ENCODE measurements at regions not wholly inside any gene's neighbourhood (a gene's known extent, or its start where the extent isn't known, plus 50 kb on each side); places are given as distances from the start of the nearest gene placed in this dataset.

- ChIA-PET POLR2A (interaction anchor here (0.6 kb wide), 1 partner anchor 1345 kb away, joined by 3 read pairs; no protein-coding TSS in a partner anchor), CTCF (ENCODE audit: unreplicated experiment) (no interaction called here)
- Histone ChIP-seq H2AFZ (ENCODE audit: low read length) (no peak overlapping the region), H3K9me2 (ENCODE audit: insufficient read depth, low read length) (no peaks in the 10 kb centered on the region), H3K27ac (ENCODE audit: low read depth, low read length, poor library complexity, severe bottlenecking) (no peak overlapping the region), H3K9me3 (ENCODE audit: low read length) (no peaks in the 10 kb centered on the region), H3K4me3 (ENCODE audit: low read depth, low read length, poor library complexity, severe bottlenecking) (no peak overlapping the region), H4K20me1 (ENCODE audit: insufficient read depth, low read length) (no peaks in the 10 kb centered on the region), H3K36me3 (ENCODE audit: insufficient read depth, low read length) (no peaks in the 10 kb centered on the region), H3K79me2 (ENCODE audit: insufficient read depth, low read depth, low read length) (no peaks in the 10 kb centered on the region), H3K4me1 (ENCODE audit: insufficient read depth, low read length, poor library complexity, severe bottlenecking) (no peaks in the 10 kb centered on the region), H3K4me2 (ENCODE audit: low read length) (no peak overlapping the region)
- BruUV-seq (replicated peaks) = no TSS peak
- TF ChIP-seq EZH2phosphoT487 (IDR thresholded peaks at IDR 0.05; ENCODE audit: borderline replicate concordance, low read depth, low read length) (no peak), CTCF (conservative IDR thresholded peaks at IDR 0.05; ENCODE audit: low read length) (no peak)
- no peak for DNase-seq (ENCODE audit: low spot score)
- intact Hi-C loops (cut with micrococcal nuclease; ENCODE audit: unreplicated experiment) = no loop called here
Observed at GRCh38 chr5:29042152-29042551, 2003.8 kb upstream of the CDH9 start.

GRCh38 chr5:29040404-29040803, 2002.0 kb upstream of the CDH9 start:
- Histone ChIP-seq H3K79me2 (ENCODE audit: insufficient read depth, low read depth, low read length) (no peaks in the 10 kb centered on the region), H4K20me1 (ENCODE audit: insufficient read depth, low read length) (no peaks in the 10 kb centered on the region), H3K9me2 (ENCODE audit: insufficient read depth, low read length) (no peaks in the 10 kb centered on the region), H2AFZ (ENCODE audit: low read length) (no peak overlapping the region), H3K36me3 (ENCODE audit: insufficient read depth, low read length) (no peaks in the 10 kb centered on the region), H3K4me3 (ENCODE audit: low read depth, low read length, poor library complexity, severe bottlenecking) (no peak overlapping the region), H3K4me2 (ENCODE audit: low read length) (no peak overlapping the region), H3K4me1 (ENCODE audit: insufficient read depth, low read length, poor library complexity, severe bottlenecking) (no peaks in the 10 kb centered on the region), H3K9me3 (ENCODE audit: low read length) (no peaks in the 10 kb centered on the region), H3K27ac (ENCODE audit: low read depth, low read length, poor library complexity, severe bottlenecking) (no peak overlapping the region)
- intact Hi-C loops (cut with micrococcal nuclease; ENCODE audit: unreplicated experiment) = no loop called here
- ChIA-PET POLR2A (no interaction called here), CTCF (ENCODE audit: unreplicated experiment) (no interaction called here)
- TF ChIP-seq EZH2phosphoT487 (IDR thresholded peaks at IDR 0.05; ENCODE audit: borderline replicate concordance, low read depth, low read length) (no peak), CTCF (conservative IDR thresholded peaks at IDR 0.05; ENCODE audit: low read length) (no peak)
- no TSS peak for BruUV-seq (replicated peaks)
- DNase-seq (ENCODE audit: low spot score) = no peak

DNA sequence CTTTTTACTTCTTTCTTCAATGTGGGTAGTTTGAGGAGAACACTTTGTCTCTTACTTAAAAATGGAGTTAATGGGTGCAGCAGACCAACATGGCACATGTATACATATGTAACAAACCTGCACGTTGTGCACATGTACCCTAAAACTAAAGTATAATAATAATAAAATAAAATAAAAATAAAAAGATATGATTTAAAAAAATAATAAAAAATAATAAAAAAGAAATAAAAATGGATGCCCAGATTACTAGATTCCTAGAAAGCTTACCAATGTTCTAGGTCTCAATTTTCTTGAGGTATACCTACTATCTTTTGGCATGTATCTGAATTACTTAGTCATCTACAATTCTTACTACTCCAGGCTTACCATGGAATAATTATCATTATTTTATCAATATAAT, 2001.6 kb upstream of the CDH9 start:
- H3K36me3 ChIP-seq (ENCODE audit: insufficient read depth, low read length) = no peaks in the 10 kb centered on the region
- intact Hi-C loops (cut with micrococcal nuclease; ENCODE audit: unreplicated experiment) = no loop called here
- DNase-seq (ENCODE audit: low spot score) = no peak
- H3K4me3 ChIP-seq (ENCODE audit: low read depth, low read length, poor library complexity, severe bottlenecking) = no peak overlapping the region
- no peaks in the 10 kb centered on the region for H3K79me2 ChIP-seq (ENCODE audit: insufficient read depth, low read depth, low read length)
- no peaks in the 10 kb centered on the region for H3K4me1 ChIP-seq (ENCODE audit: insufficient read depth, low read length, poor library complexity, severe bottlenecking)
- TF ChIP-seq EZH2phosphoT487 (IDR thresholded peaks at IDR 0.05; ENCODE audit: borderline replicate concordance, low read depth, low read length) (no peak), CTCF (conservative IDR thresholded peaks at IDR 0.05; ENCODE audit: low read length) (no peak)
- no peaks in the 10 kb centered on the region for H3K9me2 ChIP-seq (ENCODE audit: insufficient read depth, low read length)
- no peak overlapping the region for H3K4me2 ChIP-seq (ENCODE audit: low read length)
- H4K20me1 ChIP-seq (ENCODE audit: insufficient read depth, low read length) = no peaks in the 10 kb centered on the region
- no TSS peak for BruUV-seq (replicated peaks)
- no peak overlapping the region for H2AFZ ChIP-seq (ENCODE audit: low read length)
- H3K9me3 ChIP-seq (ENCODE audit: low read length) = no peaks in the 10 kb centered on the region
- ChIA-PET POLR2A (no interaction called here), CTCF (ENCODE audit: unreplicated experiment) (no interaction called here)
- no peak overlapping the region for H3K27ac ChIP-seq (ENCODE audit: low read depth, low read length, poor library complexity, severe bottlenecking)

Measured in OCI-LY7 (cell line).